Putamen (tissue), 1 donor: ENCODE measurements at regions not wholly inside any gene's neighbourhood (a gene's known extent, or its start where the extent isn't known, plus 50 kb on each side); places are given as distances from the start of the nearest gene placed in this dataset.

Source experiments
- DNase-seq: peaks from one replicate; pipeline ENCODE4 v3.0.0-alpha.2; 2016; ENCODE audit warnings: low spot score

- DNase-seq = no peak
These were observed 54.5 kb upstream of the IGF1 start for GRCh38 chr12:102534899-102535298.

DNA sequence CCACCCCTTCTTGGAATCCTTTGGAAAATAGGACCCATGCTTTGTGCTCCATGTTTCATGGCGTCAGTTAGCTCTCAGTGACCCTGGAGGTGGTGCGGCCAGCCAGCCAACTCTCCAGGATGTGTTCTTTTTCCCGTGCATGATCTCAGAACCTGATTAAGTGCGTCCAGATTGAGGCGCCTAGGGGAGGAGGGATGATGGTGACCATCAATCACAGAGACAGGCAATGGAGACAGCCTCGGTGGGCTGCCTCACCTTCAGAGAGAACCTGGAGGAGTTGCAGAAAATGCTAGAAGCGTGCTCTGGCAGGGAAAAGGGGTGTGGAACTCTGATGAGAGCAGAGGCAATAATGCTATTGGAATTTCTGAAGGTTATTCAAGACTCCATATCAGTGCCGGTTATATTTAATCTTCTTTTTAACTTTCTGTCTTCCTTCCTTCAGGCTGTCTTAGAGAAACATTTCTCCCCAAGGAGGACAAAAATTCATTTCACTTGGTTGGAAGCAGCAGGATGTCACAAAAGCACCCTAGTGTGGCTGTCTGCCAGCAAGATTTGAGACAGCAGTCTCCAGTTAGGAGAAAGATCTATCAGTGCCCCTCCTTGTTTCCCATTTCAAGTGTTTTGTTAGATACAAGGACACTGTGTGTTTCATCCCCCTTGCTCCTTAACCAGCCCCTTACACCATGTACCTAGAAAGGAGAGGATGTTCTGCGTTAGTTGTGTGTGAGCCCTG lies 53.3 kb upstream of the IGF1 start:
- no peak for DNase-seq
